DLD1 (cell line): ENCODE measurements at regions not wholly inside any gene's neighbourhood (a gene's known extent, or its start where the extent isn't known, plus 50 kb on each side); places are given as distances from the start of the nearest gene placed in this dataset.

Experiments used
- in situ Hi-C: cut with HindIII; loops from 2 replicates; pipeline ENCODE4 v1.10.0; 2017; ENCODE audit warnings: low sequenced_read_pairs

GRCh38 chr6:169940481-169941271 lies 189.3 kb downstream of the ERMARD start:
- in situ Hi-C loops: no loop called here

GRCh38 chr6:169939554-169940164 lies 188.2 kb downstream of the ERMARD start:
- in situ Hi-C loops: no loop called here

- in situ Hi-C loops: no loop called here
These were observed 187.3 kb downstream of the ERMARD start for GRCh38 chr6:169938731-169939130.

- in situ Hi-C loops: no loop called here
These were observed 186.9 kb downstream of the ERMARD start for GRCh38 chr6:169938262-169938701.

GRCh38 chr6:169937389-169938261 lies 186.2 kb downstream of the ERMARD start:
- in situ Hi-C loops: no loop called here

GRCh38 chr6:169936355-169936975 lies 185.0 kb downstream of the ERMARD start:
- in situ Hi-C loops: no loop called here

- in situ Hi-C loops: no loop called here
These were observed 184.4 kb downstream of the ERMARD start for GRCh38 chr6:169935861-169936260.

GRCh38 chr6:169935348-169935718 lies 183.9 kb downstream of the ERMARD start:
- in situ Hi-C loops: no loop called here

- in situ Hi-C loops: no loop called here
These were observed 183.4 kb downstream of the ERMARD start for GRCh38 chr6:169934699-169935347.

GRCh38 chr6:169933839-169934698 lies 182.6 kb downstream of the ERMARD start:
- in situ Hi-C loops: no loop called here

- in situ Hi-C loops: no loop called here
These were observed 181.9 kb downstream of the ERMARD start for GRCh38 chr6:169933251-169933821.

- in situ Hi-C loops: no loop called here
These were observed 181.1 kb downstream of the ERMARD start for GRCh38 chr6:169932491-169932890.

GRCh38 chr6:169931261-169931660 lies 179.8 kb downstream of the ERMARD start:
- in situ Hi-C loops: no loop called here

- in situ Hi-C loops: no loop called here
These were observed 179.4 kb downstream of the ERMARD start for GRCh38 chr6:169930799-169931198.

GRCh38 chr6:169927711-169928110 lies 176.3 kb downstream of the ERMARD start:
- in situ Hi-C loops: no loop called here

- in situ Hi-C loops: no loop called here
These were observed 175.4 kb downstream of the ERMARD start for GRCh38 chr6:169926617-169927417.

- in situ Hi-C loops: no loop called here
These were observed 172.3 kb downstream of the ERMARD start for GRCh38 chr6:169923468-169924464.
